ENCODE measurements at regions not wholly inside any gene's neighbourhood (a gene's known extent, or its start where the extent isn't known, plus 50 kb on each side); places are given as distances from the start of the nearest gene placed in this dataset.

- H3F3A ChIP-seq (ENCODE audit: insufficient read depth, low read depth) = no peaks in the 10 kb centered on the region
- no peak overlapping the region for H2AFZ ChIP-seq
- H3K9me2 ChIP-seq (ENCODE audit: insufficient read depth) = no peaks in the 10 kb centered on the region
- H3K27me3 ChIP-seq (ENCODE audit: insufficient read depth, low read depth) = peaks cover 59% of the 10 kb centered on the region
- POLR2A ChIA-PET (ENCODE audit: unreplicated experiment) = no interaction called here
- no TSS peak for BruUV-seq (replicated peaks)
- intact Hi-C loops (cut with micrococcal nuclease; ENCODE audit: unreplicated experiment) = no loop called here
- no peaks in the 10 kb centered on the region for H3K79me2 ChIP-seq (ENCODE audit: low read depth)
- H3K4me1 ChIP-seq (replicated peaks; ENCODE audit: insufficient read depth) = no peaks in the 10 kb centered on the region
- TF ChIP-seq EZH2 (IDR thresholded peaks at IDR 0.05; ENCODE audit: low read depth) = no peak
- no peak for TF ChIP-seq CTCF (conservative IDR thresholded peaks at IDR 0.05)
- no peak overlapping the region for H3K4me3 ChIP-seq
- H3K4me2 ChIP-seq = no peak overlapping the region
- H3K36me3 ChIP-seq (ENCODE audit: low read depth) = no peaks in the 10 kb centered on the region
- H4K20me1 ChIP-seq (ENCODE audit: insufficient read depth) = no peaks in the 10 kb centered on the region
- no peak for DNase-seq
- CTCF ChIA-PET = no interaction called here
- no peak overlapping the region for H3K27ac ChIP-seq
- no peaks in the 10 kb centered on the region for H3K9me3 ChIP-seq (ENCODE audit: insufficient read depth, low read depth)
Observed at GRCh38 chr7:25803117-25803887, 348.7 kb upstream of the NFE2L3 start.

DNA sequence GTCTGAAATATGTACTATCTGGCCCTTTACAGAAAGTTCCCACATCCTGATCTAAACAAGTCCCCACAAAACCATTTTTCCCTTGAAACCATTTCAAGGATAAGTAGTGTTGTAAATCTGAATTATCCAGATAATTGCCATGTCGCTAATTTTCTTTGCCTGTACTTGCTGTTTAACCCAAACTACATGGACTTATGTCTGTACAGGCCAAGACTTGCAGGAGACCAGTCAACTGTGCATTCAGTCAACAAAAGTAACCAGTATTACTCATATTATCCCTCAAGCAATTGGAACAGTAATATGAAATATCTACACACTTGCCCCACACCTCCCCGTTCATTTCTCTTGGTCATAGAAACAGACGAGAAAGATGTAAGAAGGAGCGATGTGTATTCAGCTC, 347.8 kb upstream of the NFE2L3 start:
- Histone ChIP-seq H3F3A (ENCODE audit: insufficient read depth, low read depth) (no peaks in the 10 kb centered on the region), H3K4me2 (no peak overlapping the region), H3K4me1 (replicated peaks; ENCODE audit: insufficient read depth) (no peaks in the 10 kb centered on the region), H3K36me3 (ENCODE audit: low read depth) (no peaks in the 10 kb centered on the region), H3K9me2 (ENCODE audit: insufficient read depth) (no peaks in the 10 kb centered on the region), H4K20me1 (ENCODE audit: insufficient read depth) (no peaks in the 10 kb centered on the region), H3K4me3 (no peak overlapping the region), H3K27me3 (ENCODE audit: insufficient read depth, low read depth) (peaks cover 67% of the 10 kb centered on the region), H3K9me3 (ENCODE audit: insufficient read depth, low read depth) (no peaks in the 10 kb centered on the region), H3K27ac (no peak overlapping the region), H2AFZ (no peak overlapping the region), H3K79me2 (ENCODE audit: low read depth) (no peaks in the 10 kb centered on the region)
- TF ChIP-seq EZH2 (IDR thresholded peaks at IDR 0.05; ENCODE audit: low read depth) (no peak), CTCF (conservative IDR thresholded peaks at IDR 0.05) (no peak)
- POLR2A ChIA-PET (ENCODE audit: unreplicated experiment) = no interaction called here
- CTCF ChIA-PET = no interaction called here
- no TSS peak for BruUV-seq (replicated peaks)
- intact Hi-C loops (cut with micrococcal nuclease; ENCODE audit: unreplicated experiment) = no loop called here
- no peak for DNase-seq

DNA sequence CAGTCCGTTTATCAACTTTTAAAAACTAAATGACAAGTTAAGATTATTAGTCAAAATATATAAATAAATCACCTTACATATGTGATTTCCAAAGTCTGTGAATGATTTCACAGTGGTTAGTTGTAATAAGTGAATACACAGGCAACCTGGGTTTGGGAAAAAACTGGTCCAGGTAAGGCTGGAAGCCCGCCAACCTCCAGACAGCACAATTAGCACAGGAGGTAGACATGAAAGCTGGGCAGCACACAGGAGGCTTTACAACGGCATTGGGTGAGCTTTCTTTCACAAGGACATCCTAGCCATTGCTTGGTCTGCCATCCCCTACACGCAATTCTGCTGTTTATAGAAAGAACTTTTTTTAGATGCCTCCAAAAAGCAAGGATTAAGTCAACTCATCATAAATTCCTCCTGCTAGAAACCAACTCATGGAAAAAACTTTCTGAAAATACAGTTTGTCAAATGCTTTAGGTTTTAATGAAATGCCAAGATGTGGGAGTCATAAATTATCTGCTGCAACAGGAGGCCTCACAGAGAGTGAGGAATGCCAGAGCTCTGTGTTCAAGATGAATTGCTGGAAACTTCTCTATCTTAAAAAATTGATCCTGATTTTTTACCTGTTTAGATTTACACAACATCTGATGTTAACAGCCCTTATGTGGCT, 346.8 kb upstream of the NFE2L3 start:
- H3K4me2 ChIP-seq = no peak overlapping the region
- H3K4me1 ChIP-seq (replicated peaks; ENCODE audit: insufficient read depth) = no peaks in the 10 kb centered on the region
- no peak overlapping the region for H3K27ac ChIP-seq
- no peaks in the 10 kb centered on the region for H3K79me2 ChIP-seq (ENCODE audit: low read depth)
- H3K36me3 ChIP-seq (ENCODE audit: low read depth) = no peaks in the 10 kb centered on the region
- no TSS peak for BruUV-seq (replicated peaks)
- no peaks in the 10 kb centered on the region for H3F3A ChIP-seq (ENCODE audit: insufficient read depth, low read depth)
- no peak overlapping the region for H2AFZ ChIP-seq
- TF ChIP-seq EZH2 (IDR thresholded peaks at IDR 0.05; ENCODE audit: low read depth) (no peak), CTCF (conservative IDR thresholded peaks at IDR 0.05) (no peak)
- intact Hi-C loops (cut with micrococcal nuclease; ENCODE audit: unreplicated experiment) = no loop called here
- CTCF ChIA-PET = no interaction called here
- POLR2A ChIA-PET (ENCODE audit: unreplicated experiment) = no interaction called here
- peaks cover 75% of the 10 kb centered on the region for H3K27me3 ChIP-seq (ENCODE audit: insufficient read depth, low read depth)
- no peak overlapping the region for H3K4me3 ChIP-seq
- no peaks in the 10 kb centered on the region for H3K9me3 ChIP-seq (ENCODE audit: insufficient read depth, low read depth)
- no peak for DNase-seq
- H4K20me1 ChIP-seq (ENCODE audit: insufficient read depth) = no peaks in the 10 kb centered on the region
- H3K9me2 ChIP-seq (ENCODE audit: insufficient read depth) = no peaks in the 10 kb centered on the region
